Prostate gland (tissue), 2 donors: ENCODE measurements at regions not wholly inside any gene's neighbourhood (a gene's known extent, or its start where the extent isn't known, plus 50 kb on each side); places are given as distances from the start of the nearest gene placed in this dataset.

Experiments used
- POLR2A ChIP-seq: fragments of 450-650 bp; IDR thresholded peaks from one replicate; pipeline ENCODE4 v1.6.1; 2016; ENCODE audit warnings: antibody characterized with exemption, mild to moderate bottlenecking
- TF ChIP-seq, protein P1 (sequence below), 4 experiments: fragments of 200-600 bp in 2 of 4; fragments of 450-650 bp in 2 of 4; sonication (generic) in 2 of 4; IDR thresholded peaks; 1 replicate in 3 of 4; 2 replicates in 1 of 4; pipeline ENCODE4 v1.5.1; 2016 to 2019; ENCODE audit warnings: antibody characterized with exemption in 4 of 4, mild to moderate bottlenecking in 2 of 4, moderate library complexity in 2 of 4

- TF ChIP-seq, protein P1, sequence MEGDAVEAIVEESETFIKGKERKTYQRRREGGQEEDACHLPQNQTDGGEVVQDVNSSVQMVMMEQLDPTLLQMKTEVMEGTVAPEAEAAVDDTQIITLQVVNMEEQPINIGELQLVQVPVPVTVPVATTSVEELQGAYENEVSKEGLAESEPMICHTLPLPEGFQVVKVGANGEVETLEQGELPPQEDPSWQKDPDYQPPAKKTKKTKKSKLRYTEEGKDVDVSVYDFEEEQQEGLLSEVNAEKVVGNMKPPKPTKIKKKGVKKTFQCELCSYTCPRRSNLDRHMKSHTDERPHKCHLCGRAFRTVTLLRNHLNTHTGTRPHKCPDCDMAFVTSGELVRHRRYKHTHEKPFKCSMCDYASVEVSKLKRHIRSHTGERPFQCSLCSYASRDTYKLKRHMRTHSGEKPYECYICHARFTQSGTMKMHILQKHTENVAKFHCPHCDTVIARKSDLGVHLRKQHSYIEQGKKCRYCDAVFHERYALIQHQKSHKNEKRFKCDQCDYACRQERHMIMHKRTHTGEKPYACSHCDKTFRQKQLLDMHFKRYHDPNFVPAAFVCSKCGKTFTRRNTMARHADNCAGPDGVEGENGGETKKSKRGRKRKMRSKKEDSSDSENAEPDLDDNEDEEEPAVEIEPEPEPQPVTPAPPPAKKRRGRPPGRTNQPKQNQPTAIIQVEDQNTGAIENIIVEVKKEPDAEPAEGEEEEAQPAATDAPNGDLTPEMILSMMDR (IDR thresholded peaks at IDR 0.05) = no peak
- no peak for TF ChIP-seq POLR2A
Observed at GRCh38 chr1:198910816-198911215, 272.0 kb downstream of the PTPRC start.
